ENCODE measurements at regions not wholly inside any gene's neighbourhood (a gene's known extent, or its start where the extent isn't known, plus 50 kb on each side); places are given as distances from the start of the nearest gene placed in this dataset.

GRCh38 chr7:119514326-119514725, 758.6 kb upstream of the KCND2 start:
- no peaks in the 10 kb centered on the region for H3K36me3 ChIP-seq (ENCODE audit: control insufficient read depth in 2 of 2, extremely low read depth in 1 of 2, insufficient read depth in 2 of 2, low read length in 2 of 2)
- no peak overlapping the region for H3K27ac ChIP-seq (ENCODE audit: control insufficient read depth, insufficient read depth, low read length)
- no peak for TF ChIP-seq CTCF (optimal IDR thresholded peaks at IDR 0.05 in 1 of 3, IDR thresholded peaks at IDR 0.05 in 1 of 3, conservative IDR thresholded peaks at IDR 0.05 in 1 of 3; ENCODE audit: extremely low read depth in 1 of 3, insufficient read depth in 2 of 3, low read length in 3 of 3)
- TF ChIP-seq EZH2 (IDR thresholded peaks at IDR 0.05; ENCODE audit: low read length): no peak
- no peaks in the 10 kb centered on the region for H3K9me1 ChIP-seq (ENCODE audit: control insufficient read depth, extremely low read depth, insufficient read depth, low read length)
- no peaks in the 10 kb centered on the region for H3K79me2 ChIP-seq (ENCODE audit: control insufficient read depth, insufficient read depth, low read length)
- H3K4me3 ChIP-seq (ENCODE audit: control insufficient read depth in 2 of 3, extremely low read depth in 1 of 3, insufficient read depth in 2 of 3, low read depth in 1 of 3, low read length in 3 of 3): no peak overlapping the region
- no peak overlapping the region for H3K4me2 ChIP-seq (ENCODE audit: control insufficient read depth, extremely low read depth, insufficient read depth, low read depth, low read length)
- DNase-seq (ENCODE audit: low read depth, low spot score) (no peak), FAIRE-seq (no peak)
- no peak overlapping the region for H3K9ac ChIP-seq (ENCODE audit: control insufficient read depth, extremely low read depth, insufficient read depth, low read length)
- H2AFZ ChIP-seq (ENCODE audit: control insufficient read depth, low read length): no peak overlapping the region
- H3K27me3 ChIP-seq (ENCODE audit: control insufficient read depth, extremely low read depth, insufficient read depth, low read length): no peaks in the 10 kb centered on the region
- no peaks in the 10 kb centered on the region for H4K20me1 ChIP-seq (ENCODE audit: control insufficient read depth, extremely low read depth, insufficient read depth, low read length)
- H3K4me1 ChIP-seq (ENCODE audit: control insufficient read depth, extremely low read depth, insufficient read depth, low read length): no peaks in the 10 kb centered on the region
- dilution Hi-C loops (cut with MboI; ENCODE audit: extremely low pct_ligation_motif_present, low sequenced_read_pairs): no loop called here
- H3K9me3 ChIP-seq (ENCODE audit: control insufficient read depth, low read depth, low read length): no peaks in the 10 kb centered on the region

GRCh38 chr7:119515214-119515613, 757.8 kb upstream of the KCND2 start:
- H4K20me1 ChIP-seq (ENCODE audit: control insufficient read depth, extremely low read depth, insufficient read depth, low read length): no peaks in the 10 kb centered on the region
- H3K4me2 ChIP-seq (ENCODE audit: control insufficient read depth, extremely low read depth, insufficient read depth, low read depth, low read length): no peak overlapping the region
- DNase-seq (ENCODE audit: low read depth, low spot score): no peak
- dilution Hi-C loops (cut with MboI; ENCODE audit: extremely low pct_ligation_motif_present, low sequenced_read_pairs): no loop called here
- H3K27me3 ChIP-seq (ENCODE audit: control insufficient read depth, extremely low read depth, insufficient read depth, low read length): no peaks in the 10 kb centered on the region
- H2AFZ ChIP-seq (ENCODE audit: control insufficient read depth, low read length): no peak overlapping the region
- H3K36me3 ChIP-seq (ENCODE audit: control insufficient read depth in 2 of 2, extremely low read depth in 1 of 2, insufficient read depth in 2 of 2, low read length in 2 of 2): no peaks in the 10 kb centered on the region
- H3K79me2 ChIP-seq (ENCODE audit: control insufficient read depth, insufficient read depth, low read length): no peaks in the 10 kb centered on the region
- TF ChIP-seq EZH2 (IDR thresholded peaks at IDR 0.05; ENCODE audit: low read length) (no peak), CTCF (optimal IDR thresholded peaks at IDR 0.05 in 1 of 3, IDR thresholded peaks at IDR 0.05 in 1 of 3, conservative IDR thresholded peaks at IDR 0.05 in 1 of 3; ENCODE audit: extremely low read depth in 1 of 3, insufficient read depth in 2 of 3, low read length in 3 of 3) (no peak)
- no peak overlapping the region for H3K9ac ChIP-seq (ENCODE audit: control insufficient read depth, extremely low read depth, insufficient read depth, low read length)
- no peaks in the 10 kb centered on the region for H3K4me1 ChIP-seq (ENCODE audit: control insufficient read depth, extremely low read depth, insufficient read depth, low read length)
- FAIRE-seq: no peak
- no peaks in the 10 kb centered on the region for H3K9me3 ChIP-seq (ENCODE audit: control insufficient read depth, low read depth, low read length)
- no peak overlapping the region for H3K27ac ChIP-seq (ENCODE audit: control insufficient read depth, insufficient read depth, low read length)
- no peak overlapping the region for H3K4me3 ChIP-seq (ENCODE audit: control insufficient read depth in 2 of 3, extremely low read depth in 1 of 3, insufficient read depth in 2 of 3, low read depth in 1 of 3, low read length in 3 of 3)
- H3K9me1 ChIP-seq (ENCODE audit: control insufficient read depth, extremely low read depth, insufficient read depth, low read length): no peaks in the 10 kb centered on the region

All from keratinocyte (primary cell).